WTC11 (cell line): ENCODE measurements at regions not wholly inside any gene's neighbourhood (a gene's known extent, or its start where the extent isn't known, plus 50 kb on each side); places are given as distances from the start of the nearest gene placed in this dataset.

Experiments used
- CREM ChIP-seq: sonication (generic); formaldehyde crosslinking; IDR thresholded peaks from 2 replicates; pipeline ENCODE4 v1.8.1; 2022; ENCODE audit warnings: mild to moderate bottlenecking, missing genetic modification reagents, moderate library complexity
- EMX1 ChIP-seq: fragments of 250-450 bp; sonication (Bioruptor Pico); IDR thresholded peaks from 2 replicates; pipeline ENCODE4 v1.8.0; 2021; ENCODE audit warnings: mild to moderate bottlenecking
- TP53 ChIP-seq: sonication (generic); formaldehyde crosslinking; IDR thresholded peaks from 2 replicates; pipeline ENCODE4 v1.8.1; 2023; ENCODE audit warnings: mild to moderate bottlenecking, missing genetic modification reagents
- TF ChIP-seq, protein P1 (sequence below): fragments of 200-600 bp; IDR thresholded peaks from 2 replicates; pipeline ENCODE4 v1.8.0; 2022; ENCODE audit warnings: antibody characterized with exemption
- TF ChIP-seq, protein P2 (sequence below): sonication (generic); formaldehyde crosslinking; IDR thresholded peaks from 2 replicates; pipeline ENCODE4 v1.8.0; 2022; ENCODE audit warnings: mild to moderate bottlenecking, missing genetic modification reagents

DNA sequence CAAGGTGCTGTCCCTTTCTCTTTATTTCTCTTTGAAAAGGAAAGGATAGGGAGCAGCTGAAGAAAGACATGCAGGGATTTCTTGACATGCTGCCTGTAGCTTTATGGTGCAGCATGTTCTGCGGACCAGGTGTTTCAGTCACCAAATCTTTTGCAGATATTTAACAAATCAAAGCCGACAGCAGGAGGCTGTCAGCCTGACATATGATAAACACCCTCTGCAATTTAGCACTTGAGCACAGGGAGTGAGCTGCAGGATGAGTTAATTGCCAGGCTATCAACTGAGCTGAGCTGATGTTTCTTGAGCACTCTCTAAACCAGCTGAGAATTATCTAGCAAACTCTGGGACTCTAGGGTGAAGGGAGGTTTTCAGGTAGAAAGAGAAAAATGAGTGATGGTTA lies 212.8 kb upstream of the ATP10B start:
- TF ChIP-seq, protein P1, sequence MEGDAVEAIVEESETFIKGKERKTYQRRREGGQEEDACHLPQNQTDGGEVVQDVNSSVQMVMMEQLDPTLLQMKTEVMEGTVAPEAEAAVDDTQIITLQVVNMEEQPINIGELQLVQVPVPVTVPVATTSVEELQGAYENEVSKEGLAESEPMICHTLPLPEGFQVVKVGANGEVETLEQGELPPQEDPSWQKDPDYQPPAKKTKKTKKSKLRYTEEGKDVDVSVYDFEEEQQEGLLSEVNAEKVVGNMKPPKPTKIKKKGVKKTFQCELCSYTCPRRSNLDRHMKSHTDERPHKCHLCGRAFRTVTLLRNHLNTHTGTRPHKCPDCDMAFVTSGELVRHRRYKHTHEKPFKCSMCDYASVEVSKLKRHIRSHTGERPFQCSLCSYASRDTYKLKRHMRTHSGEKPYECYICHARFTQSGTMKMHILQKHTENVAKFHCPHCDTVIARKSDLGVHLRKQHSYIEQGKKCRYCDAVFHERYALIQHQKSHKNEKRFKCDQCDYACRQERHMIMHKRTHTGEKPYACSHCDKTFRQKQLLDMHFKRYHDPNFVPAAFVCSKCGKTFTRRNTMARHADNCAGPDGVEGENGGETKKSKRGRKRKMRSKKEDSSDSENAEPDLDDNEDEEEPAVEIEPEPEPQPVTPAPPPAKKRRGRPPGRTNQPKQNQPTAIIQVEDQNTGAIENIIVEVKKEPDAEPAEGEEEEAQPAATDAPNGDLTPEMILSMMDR: no peak
- TF ChIP-seq EMX1 (CRISPR knock-in tag) (no peak), TP53 (no peak), CREM (CRISPR knock-in tag) (no peak)
- TF ChIP-seq, protein P2, sequence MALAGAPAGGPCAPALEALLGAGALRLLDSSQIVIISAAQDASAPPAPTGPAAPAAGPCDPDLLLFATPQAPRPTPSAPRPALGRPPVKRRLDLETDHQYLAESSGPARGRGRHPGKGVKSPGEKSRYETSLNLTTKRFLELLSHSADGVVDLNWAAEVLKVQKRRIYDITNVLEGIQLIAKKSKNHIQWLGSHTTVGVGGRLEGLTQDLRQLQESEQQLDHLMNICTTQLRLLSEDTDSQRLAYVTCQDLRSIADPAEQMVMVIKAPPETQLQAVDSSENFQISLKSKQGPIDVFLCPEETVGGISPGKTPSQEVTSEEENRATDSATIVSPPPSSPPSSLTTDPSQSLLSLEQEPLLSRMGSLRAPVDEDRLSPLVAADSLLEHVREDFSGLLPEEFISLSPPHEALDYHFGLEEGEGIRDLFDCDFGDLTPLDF: no peak
